ENCODE measurements at regions not wholly inside any gene's neighbourhood (a gene's known extent, or its start where the extent isn't known, plus 50 kb on each side); places are given as distances from the start of the nearest gene placed in this dataset.
"Not testable (repeated sequence)": the region's sequence is repeated elsewhere in the genome, so short reads cannot be mapped to it uniquely, and the experiment has no call there.

GRCh38 chr11:69884751-69885150 lies 65.5 kb upstream of the FGF3 start:
- DNase-seq (ENCODE audit: low read depth in 2 of 2), result no peak

DNA sequence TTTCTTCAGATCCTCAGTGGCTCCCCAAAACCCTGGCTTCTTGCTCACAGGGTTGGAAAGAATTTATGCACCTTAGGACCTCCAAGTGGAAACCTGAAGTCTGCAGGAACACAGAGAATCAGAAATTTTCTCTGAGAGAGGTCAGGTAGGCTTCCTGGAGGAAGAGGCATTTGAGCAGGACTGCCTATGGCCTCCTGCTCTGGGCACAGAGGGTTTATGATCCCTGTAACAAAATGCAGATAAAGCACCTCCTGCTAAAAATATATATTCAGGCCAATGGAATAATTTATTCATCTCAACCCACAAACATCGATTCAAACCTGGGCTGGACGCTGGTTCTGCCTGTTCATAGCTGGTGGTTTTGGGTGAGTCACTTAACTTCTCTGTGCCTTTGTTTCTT lies 68.1 kb upstream of the FGF3 start:
- DNase-seq (ENCODE audit: low read depth in 2 of 2), result no peak

GRCh38 chr11:69887841-69888427 lies 68.7 kb upstream of the FGF3 start:
- no peak for DNase-seq (ENCODE audit: low read depth in 2 of 2)

DNA sequence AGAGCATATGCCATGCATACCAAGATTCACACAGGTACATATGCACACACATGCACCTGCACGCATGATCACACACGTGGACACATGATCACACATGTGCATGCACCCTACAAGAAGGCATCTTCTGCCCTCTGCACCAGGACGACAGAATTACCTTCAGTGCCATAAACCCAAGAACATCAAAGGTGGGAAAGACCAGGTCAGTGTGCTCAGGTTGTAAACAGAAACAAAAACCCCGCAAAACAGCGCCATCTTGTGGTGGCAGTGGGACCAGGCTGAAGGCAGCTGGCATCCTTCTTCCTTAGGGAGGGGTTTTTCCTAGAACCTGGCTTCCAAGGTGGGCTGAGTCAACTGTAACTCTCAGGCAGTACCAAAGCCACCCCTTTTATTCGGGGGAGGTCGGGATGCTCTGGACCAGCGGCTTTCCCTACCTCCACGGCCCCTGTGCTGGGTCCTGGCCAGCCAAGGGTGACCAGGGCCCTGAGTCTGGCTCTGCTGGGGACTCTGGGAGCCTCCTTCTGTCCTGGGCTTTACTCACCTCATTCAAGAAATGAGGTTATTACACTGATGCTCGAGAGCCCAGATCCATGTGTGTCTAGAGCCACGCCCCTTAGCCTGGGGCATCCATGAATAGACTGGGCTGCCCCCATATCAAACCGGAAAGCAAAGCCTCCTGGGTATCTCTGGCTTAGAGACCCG lies 69.4 kb upstream of the FGF3 start:
- DNase-seq (ENCODE audit: low read depth in 2 of 2), result peak; percentile 18 to 59

DNA sequence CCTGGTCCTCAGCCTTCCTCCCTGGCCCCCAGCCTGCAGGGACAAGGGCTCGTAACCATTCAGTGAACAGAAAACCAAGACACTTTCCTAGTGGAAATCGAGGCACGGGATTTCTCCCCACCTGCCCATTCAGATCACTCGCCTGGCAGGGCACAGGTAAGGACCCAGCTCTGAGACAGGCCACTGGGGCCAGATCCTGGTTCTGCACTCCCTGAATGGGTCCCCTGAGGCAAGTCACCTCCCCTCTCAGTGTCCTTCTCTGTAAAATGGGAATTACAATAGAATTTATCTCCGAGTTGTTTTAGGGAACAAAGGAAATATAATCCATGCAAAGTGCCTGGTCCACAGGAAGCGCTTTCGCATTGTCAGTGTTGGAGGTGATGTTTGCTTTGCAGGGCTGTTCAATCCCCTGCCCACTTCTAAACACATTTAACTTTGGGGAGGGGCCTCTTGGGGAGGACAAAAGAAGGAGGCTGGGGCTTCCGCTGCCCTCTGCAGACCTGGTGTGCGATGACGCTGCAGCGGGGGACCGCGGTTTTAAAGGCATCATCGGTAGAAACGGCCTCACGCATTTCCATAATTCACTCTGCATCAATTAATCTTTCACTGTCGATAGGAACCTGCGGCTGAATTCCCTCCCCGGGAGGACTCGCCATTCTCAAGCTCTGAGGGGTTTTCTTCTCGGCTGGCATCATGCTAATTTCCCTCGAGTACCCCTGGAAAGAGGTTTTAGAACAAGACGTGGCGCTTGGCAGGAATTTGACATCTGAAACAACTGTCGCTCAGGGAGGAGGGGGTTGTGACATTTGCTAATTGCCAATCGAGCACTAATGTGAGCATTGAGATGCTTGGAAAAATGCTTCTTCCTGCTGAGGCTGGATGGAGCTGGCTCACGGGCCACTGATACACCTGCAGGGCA lies 70.4 kb upstream of the FGF3 start:
- DNase-seq (ENCODE audit: low read depth in 2 of 2), result no peak

- DNase-seq (ENCODE audit: low read depth in 2 of 2), result no peak
These were observed 71.3 kb upstream of the FGF3 start for GRCh38 chr11:69890476-69890875.

DNA sequence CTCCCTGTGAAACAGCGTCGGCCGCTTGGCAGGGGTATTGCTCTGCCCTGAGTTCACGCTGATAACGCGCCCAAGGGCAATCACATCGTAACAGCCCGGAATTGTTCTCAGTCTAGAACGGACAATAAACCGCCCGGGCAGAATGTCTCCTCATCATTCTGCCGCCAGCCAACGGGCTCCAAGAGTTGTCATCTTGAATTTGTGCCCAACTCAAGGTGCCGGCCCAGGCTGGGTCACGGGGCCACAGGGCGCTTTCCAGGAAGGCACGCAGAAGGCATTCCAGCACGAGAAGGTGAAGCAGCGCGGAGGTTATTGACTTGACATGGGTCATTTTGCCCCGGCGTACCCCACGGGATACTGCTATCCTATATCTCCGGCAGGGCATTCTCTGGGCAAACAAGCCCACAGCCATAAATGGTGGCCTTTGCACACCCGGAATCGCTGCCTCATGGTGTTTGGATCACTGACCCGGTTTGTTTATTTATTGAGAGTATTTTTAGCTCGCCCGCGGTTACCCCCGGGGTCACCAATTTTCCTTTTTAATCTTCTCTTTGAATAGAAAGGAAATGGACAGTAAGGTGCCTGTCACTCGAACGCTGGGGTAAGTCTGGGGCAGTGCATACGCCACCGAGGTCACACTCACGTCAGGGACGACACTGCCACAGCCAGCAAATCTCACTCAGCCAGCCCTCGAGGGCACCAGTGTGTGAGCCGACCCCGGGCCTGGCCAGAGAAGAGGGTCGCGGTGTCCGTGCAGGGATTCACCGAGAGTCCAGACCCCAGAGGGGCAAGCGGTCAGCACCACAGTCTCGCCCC lies 72.4 kb upstream of the FGF3 start:
- DNase-seq (ENCODE audit: low read depth in 2 of 2), result no peak

- DNase-seq (ENCODE audit: low read depth in 2 of 2), result no peak
These were observed 73.2 kb upstream of the FGF3 start for GRCh38 chr11:69892237-69892985.

DNA sequence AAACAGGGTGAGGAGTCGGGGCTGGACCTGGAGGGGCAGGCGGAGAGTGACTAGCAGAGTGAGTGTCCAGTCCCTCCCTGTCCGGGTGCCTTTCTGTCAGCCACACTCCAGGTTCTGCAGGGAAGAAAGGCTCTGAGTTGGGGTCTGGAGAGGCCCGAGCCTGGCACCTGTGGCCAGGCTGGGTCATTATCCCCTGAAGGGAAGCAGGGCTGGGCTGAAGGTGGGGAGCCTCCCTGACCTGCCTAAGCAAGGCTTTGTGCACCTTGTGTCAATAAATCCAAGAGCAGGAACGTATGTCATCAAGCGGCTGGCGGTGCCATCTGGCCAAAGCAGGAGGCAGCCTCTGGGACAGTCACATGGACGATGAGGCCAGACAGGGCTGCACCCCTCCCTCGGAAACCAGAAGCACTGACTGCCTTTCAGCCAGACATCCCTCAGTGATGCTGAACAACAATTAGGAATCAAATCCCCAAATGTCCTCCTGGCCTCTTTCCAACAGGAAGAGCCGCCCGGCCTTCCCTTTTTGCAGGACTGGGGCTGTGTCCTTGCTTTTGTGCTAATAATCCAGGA lies 73.9 kb upstream of the FGF3 start:
- no peak for DNase-seq (ENCODE audit: low read depth in 2 of 2)

GRCh38 chr11:69893631-69894030 lies 74.4 kb upstream of the FGF3 start:
- no peak for DNase-seq (ENCODE audit: low read depth in 2 of 2)

DNA sequence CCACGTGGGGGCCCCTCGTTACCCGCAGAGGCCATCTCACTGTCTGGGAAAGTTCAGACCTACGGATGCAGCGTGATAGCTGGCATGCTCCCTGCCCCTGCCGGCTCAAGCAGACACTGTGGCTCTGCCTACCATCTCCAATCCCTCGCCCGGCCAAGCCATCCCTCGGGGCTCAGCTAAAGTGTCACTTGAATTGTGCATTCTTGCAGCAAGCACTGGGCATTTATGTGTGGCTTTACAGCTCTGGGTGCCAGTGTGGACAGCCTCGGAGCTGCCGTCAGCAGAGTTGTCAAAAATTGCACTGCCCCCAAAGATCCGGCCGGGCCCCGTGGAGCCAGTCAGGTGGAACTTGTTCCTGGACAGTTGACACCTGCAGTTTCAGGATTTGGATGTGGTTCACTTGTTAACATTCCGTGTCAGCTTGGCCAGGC lies 75.0 kb upstream of the FGF3 start:
- no peak for DNase-seq (ENCODE audit: low read depth in 2 of 2)

GRCh38 chr11:69894648-69895047 lies 75.4 kb upstream of the FGF3 start:
- no peak for DNase-seq (ENCODE audit: low read depth in 2 of 2)

DNA sequence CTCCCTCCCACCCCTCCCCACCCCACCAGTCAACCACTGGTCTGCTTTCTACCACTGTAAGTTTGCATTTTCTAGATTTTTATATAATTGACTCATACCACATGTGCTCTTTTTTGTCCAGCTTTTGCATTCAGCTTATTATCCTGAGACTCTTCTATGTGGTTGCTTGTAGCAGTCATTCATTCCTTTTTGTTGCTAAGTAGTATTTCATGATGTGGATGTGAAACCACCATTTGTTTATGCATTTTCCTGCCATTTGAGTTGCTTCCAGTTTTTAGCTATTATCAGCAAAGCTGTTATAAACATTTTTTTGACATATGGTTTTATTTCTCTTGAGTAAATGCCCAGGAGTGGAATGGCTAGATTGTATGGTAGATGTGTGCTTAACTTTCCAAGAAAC lies 77.0 kb upstream of the FGF3 start:
- no peak for DNase-seq (ENCODE audit: low read depth in 2 of 2)

DNA sequence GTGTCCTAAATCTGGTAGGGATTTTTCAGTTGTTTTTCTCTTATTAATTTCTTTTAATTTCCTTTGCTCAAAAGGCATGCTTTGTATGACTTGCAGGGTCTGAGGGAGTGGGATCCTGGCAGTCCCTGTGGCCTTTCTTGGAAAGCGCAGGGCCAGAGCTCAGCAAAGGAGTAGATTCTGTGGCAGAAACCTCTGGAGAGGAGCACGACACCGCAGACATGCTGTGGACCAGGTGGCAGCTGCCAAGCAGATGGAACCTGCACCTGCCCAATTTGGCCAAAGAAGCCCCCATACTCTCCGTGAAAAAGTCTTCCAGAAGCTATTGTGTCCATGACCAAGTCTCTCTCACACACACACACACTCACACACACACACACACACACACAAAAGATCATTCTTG lies 78.9 kb upstream of the FGF3 start:
- no peak for DNase-seq (ENCODE audit: low read depth in 2 of 2)

DNA sequence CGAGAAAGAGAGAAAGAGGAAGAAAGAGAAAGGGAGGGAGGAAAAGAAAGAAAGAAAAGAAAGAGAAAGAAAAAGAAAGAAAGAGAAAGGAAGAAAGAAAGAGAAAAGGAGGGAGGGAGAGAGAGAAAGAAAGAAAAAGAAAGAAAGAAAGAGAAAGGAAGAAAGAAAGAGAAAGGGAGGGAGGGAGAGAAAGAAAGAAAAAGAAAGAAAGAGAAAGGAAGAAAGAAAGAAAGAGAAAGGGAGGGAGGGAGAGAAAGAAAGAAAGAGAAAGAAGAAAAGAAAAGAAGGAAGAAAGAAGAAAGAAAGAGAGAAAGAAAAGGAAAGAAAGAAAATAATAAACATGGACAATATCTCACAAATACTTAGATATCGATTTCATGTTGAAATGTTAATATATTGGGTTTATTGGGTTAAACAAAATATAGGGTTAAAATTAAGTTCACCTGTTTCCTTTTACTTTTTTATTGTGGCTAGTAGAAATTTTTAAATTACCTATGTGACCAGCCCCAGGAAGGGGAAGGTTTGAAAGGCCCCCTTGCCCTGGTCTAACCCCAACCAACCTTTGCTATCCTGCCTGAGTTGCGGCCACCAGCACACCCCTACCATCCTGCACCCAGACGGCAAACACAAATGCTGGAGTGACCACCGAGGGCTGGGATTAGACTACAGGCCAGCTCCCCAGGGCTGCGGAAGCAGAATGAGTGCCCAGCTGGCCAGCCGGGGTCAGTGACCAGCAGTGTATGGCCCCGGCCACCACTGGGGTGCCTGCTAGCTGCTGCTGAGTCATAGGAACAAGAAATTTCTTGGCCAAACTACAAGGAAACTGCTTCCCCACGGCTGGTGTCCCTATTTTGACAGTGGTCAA lies 81.0 kb upstream of the FGF3 start:
- DNase-seq (ENCODE audit: low read depth in 2 of 2), result no peak

DNA sequence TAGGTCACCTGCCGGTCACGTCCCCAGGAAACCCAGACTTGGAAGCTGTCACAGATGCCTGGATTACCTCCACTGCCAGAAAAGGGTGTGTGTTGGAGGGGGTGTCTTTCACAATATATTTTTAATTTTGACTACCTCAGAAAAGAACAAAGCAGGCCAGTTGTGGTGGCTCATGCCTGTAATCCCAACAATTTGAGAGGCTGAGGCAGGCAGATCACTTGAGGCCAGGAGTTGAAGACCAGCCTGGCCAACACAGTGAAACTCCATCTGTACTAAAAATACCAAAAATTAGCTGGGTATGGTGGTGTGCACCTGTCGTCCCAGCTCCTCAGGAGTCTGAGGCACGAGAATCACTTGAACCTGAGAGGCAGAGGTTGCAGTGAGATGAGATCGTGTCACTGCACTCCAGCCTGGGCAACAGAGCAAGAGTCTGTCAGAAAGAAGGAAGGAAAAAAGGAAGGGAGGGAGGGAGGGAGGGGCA lies 81.6 kb upstream of the FGF3 start:
- not testable (repeated sequence) for DNase-seq (ENCODE audit: low read depth in 2 of 2)

DNA sequence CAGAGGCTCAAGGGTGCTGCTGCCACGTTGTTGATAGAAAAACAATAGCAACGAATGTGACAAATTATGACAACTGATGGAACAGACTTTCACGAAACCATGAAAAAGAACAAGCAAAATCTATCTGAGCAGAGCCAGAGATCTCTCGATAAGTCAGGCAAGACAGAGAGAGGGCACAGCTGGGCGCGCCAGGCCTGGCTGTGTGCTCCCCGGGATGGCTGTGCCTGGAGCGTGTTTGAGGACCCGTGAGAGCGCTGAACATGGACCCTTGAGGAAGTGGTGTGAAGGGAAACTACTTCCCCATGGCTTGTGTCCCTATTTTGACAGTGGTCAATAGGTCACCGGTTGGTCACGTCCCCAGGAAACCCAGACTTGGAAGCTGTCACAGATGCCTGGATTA lies 83.1 kb upstream of the FGF3 start:
- no peak for DNase-seq (ENCODE audit: low read depth in 2 of 2)

- DNase-seq (ENCODE audit: low read depth in 2 of 2), result no peak
These were observed 84.0 kb upstream of the FGF3 start for GRCh38 chr11:69903211-69903610.

DNA sequence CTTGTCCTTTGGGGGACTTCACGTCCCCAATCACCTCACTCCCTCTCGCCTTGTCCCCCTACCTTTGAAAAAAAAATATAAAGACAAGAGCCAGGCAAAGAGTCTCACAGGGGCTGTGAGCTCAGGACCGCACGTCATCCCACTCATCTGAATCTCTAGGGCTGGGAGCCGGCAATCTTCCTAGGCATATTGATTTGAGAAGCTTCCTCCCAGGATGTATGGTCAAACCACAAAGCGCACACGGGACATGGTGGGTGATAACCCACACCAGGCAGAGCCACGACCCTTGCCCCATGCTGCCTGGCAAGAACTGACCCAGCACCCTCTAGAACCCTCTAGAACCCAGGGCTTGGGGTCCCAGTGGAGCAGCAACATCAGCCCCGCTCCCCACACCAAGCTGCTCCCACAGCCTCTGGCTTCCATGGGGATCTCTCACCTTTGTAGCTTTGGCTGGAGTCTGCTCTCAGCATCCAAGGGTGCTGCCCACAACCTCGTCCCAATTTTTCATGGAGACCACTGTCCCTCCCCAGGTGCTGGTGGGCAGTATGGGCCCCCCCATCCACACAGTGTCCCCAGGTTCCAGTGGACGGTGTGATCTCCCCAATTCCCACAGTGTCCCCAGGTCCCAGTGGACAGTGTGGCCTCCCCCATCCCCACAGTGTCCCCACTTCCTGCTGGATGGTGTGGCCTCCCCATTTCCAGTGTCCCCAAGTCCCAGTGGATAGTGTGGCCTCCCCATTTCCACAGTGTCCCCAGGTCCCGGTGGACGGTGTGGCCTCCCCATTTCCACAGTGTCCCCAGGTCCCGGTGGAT lies 85.2 kb upstream of the FGF3 start:
- no peak for DNase-seq (ENCODE audit: low read depth in 2 of 2)
